Kidney (tissue), 13 donors: ENCODE measurements at regions not wholly inside any gene's neighbourhood (a gene's known extent, or its start where the extent isn't known, plus 50 kb on each side); places are given as distances from the start of the nearest gene placed in this dataset.

ENCODE experiments used
- DNase-seq, 5 donors: peaks; one replicate each; pipeline ENCODE4 v3.0.0-alpha.2; 2013 to 2020
- FAIRE-seq: peaks from 2 replicates; lab custom pipeline; 2012; peaks lifted over from hg19 to GRCh38; lab: Jason Lieb, UNC
- H3K27ac ChIP-seq, 2 donors: one replicate each; pipeline ENCODE4 v1.7.0; 2013; ENCODE audit warnings: low read depth in 2 of 2, low read length in 2 of 2, inconsistent platforms in 1 of 2
- H3K27me3 ChIP-seq: one replicate; pipeline ENCODE4 v1.7.1; 2013; ENCODE audit warnings: low read length, inconsistent platforms; ENCODE audit not compliant: control insufficient read depth, insufficient read depth
- H3K36me3 ChIP-seq, 3 donors: one replicate each; pipeline versions ENCODE4 v1.7.0 to v1.7.1; 2013; ENCODE audit warnings: low read length in 3 of 3, control low read depth in 1 of 3, inconsistent platforms in 1 of 3; ENCODE audit not compliant: insufficient read depth in 3 of 3, control insufficient read depth in 2 of 3
- H3K4me1 ChIP-seq, 3 donors: one replicate each; pipeline versions ENCODE4 v1.7.0 to v1.7.1; 2013; ENCODE audit warnings: low read length in 3 of 3, inconsistent platforms in 1 of 3, low read depth in 1 of 3; ENCODE audit not compliant: control insufficient read depth in 2 of 3, insufficient read depth in 2 of 3
- H3K4me3 ChIP-seq, 3 donors: one replicate each; pipeline versions ENCODE4 v1.7.0 to v1.8.1; 2013; ENCODE audit warnings: low read length in 3 of 3, control low read depth in 1 of 3, inconsistent platforms in 1 of 3
- H3K9ac ChIP-seq, 3 donors: one replicate each; pipeline versions ENCODE4 v1.7.0 to v1.7.1; 2013; ENCODE audit warnings: low read length in 3 of 3, control low read depth in 1 of 3, inconsistent platforms in 1 of 3
- H3K9me3 ChIP-seq, 3 donors: one replicate each; pipeline versions ENCODE4 v1.7.0 to v1.7.1; 2013; ENCODE audit warnings: low read length in 3 of 3, control low read depth in 1 of 3, inconsistent platforms in 1 of 3; ENCODE audit not compliant: control insufficient read depth in 2 of 3, insufficient read depth in 1 of 3
- CTCF ChIP-seq: IDR thresholded peaks from 3 replicates; pipeline ENCODE4 v1.5.1; 2012; ENCODE audit warnings: mild to moderate bottlenecking, moderate library complexity, borderline replicate concordance; ENCODE audit not compliant: insufficient read depth; ENCODE audit errors: extremely low read depth
- intact Hi-C: fragments of 100-400 bp; cut with DNase I; formaldehyde crosslinking; loops from one replicate; pipeline ENCODE4 v1.11.1; 2022
- donor health status: control.
- donor health status: control.
- donor health status: control.
- donor health status: control.
- donor health status: control.
- donor health status: DM: yes; HTN: yes; CAD: no.
- donor health status: Normal renal cell carcinoma (clear cell type).

- TF ChIP-seq CTCF, result no peak
- H3K27ac ChIP-seq, result no peak overlapping the region
- H3K4me1 ChIP-seq, result peaks cover 8 to 33% (median 24%) of the 10 kb centered on the region in 3 donors
- FAIRE-seq (no peak), DNase-seq (no peak)
- no peaks in the 10 kb centered on the region for H3K27me3 ChIP-seq
- no peaks in the 10 kb centered on the region for H3K9me3 ChIP-seq
- no peak overlapping the region for H3K4me3 ChIP-seq
- peak overlapping the region in 1 of 3 donors; percentile 2 for H3K9ac ChIP-seq
- H3K36me3 ChIP-seq, result no peaks in the 10 kb centered on the region
- intact Hi-C loops, result no loop called here
Observed at GRCh38 chr7:22565315-22565811, 65.4 kb upstream of the STEAP1B start.

- H3K9ac ChIP-seq, result no peak overlapping the region
- TF ChIP-seq CTCF, result no peak
- no peaks in the 10 kb centered on the region for H3K27me3 ChIP-seq
- H3K27ac ChIP-seq, result no peak overlapping the region
- DNase-seq (no peak), FAIRE-seq (no peak)
- H3K9me3 ChIP-seq, result no peaks in the 10 kb centered on the region
- peak overlapping the region in 1 of 3 donors; percentile 3 for H3K4me3 ChIP-seq
- intact Hi-C loops, result no loop called here
- H3K36me3 ChIP-seq, result no peaks in the 10 kb centered on the region
- peaks cover 8 to 36% (median 24%) of the 10 kb centered on the region in 3 donors for H3K4me1 ChIP-seq
Observed at GRCh38 chr7:22564511-22565045, 64.6 kb upstream of the STEAP1B start.

- no peak for DNase-seq
- peak overlapping the region in 1 of 3 donors; percentile 38 for H3K9ac ChIP-seq
- H3K4me3 ChIP-seq, result peak overlapping the region in 1 of 3 donors; percentile 35
- H3K36me3 ChIP-seq, result no peaks in the 10 kb centered on the region
- no peak overlapping the region for H3K27ac ChIP-seq
- H3K4me1 ChIP-seq, result peaks cover 8 to 36% (median 24%) of the 10 kb centered on the region in 3 donors
- intact Hi-C loops, result no loop called here
- no peaks in the 10 kb centered on the region for H3K9me3 ChIP-seq
- TF ChIP-seq CTCF, result no peak
- no peaks in the 10 kb centered on the region for H3K27me3 ChIP-seq
- FAIRE-seq, result no peak
Observed at GRCh38 chr7:22563621-22564241, 63.7 kb upstream of the STEAP1B start.
